ENCODE measurements at regions not wholly inside any gene's neighbourhood (a gene's known extent, or its start where the extent isn't known, plus 50 kb on each side); places are given as distances from the start of the nearest gene placed in this dataset.

- no peak for ATAC-seq
- TF ChIP-seq TP53 (CRISPR knock-in tag; IDR thresholded peaks at IDR 0.05) (no peak), IRF2 (CRISPR knock-in tag; IDR thresholded peaks at IDR 0.05; ENCODE audit: borderline replicate concordance, low read depth) (no peak), ERG (CRISPR knock-in tag; IDR thresholded peaks at IDR 0.05) (no peak), SMAD3 (CRISPR knock-in tag; IDR thresholded peaks at IDR 0.05; ENCODE audit: borderline replicate concordance) (no peak), PRDM15 (CRISPR knock-in tag; IDR thresholded peaks at IDR 0.05) (no peak), RELA (CRISPR knock-in tag; IDR thresholded peaks at IDR 0.05; ENCODE audit: borderline replicate concordance) (no peak), TEAD1 (CRISPR knock-in tag; IDR thresholded peaks at IDR 0.05) (no peak), GRHL2 (CRISPR knock-in tag; IDR thresholded peaks at IDR 0.05; ENCODE audit: insufficient replicate concordance, severe bottlenecking) (no peak), FOXP4 (CRISPR knock-in tag; IDR thresholded peaks at IDR 0.05) (no peak), SP1 (CRISPR knock-in tag; conservative IDR thresholded peaks at IDR 0.05) (no peak), ZNF532 (CRISPR knock-in tag; IDR thresholded peaks at IDR 0.05; ENCODE audit: borderline replicate concordance) (no peak), MAX (CRISPR knock-in tag; IDR thresholded peaks at IDR 0.05) (no peak), AFF4 (CRISPR knock-in tag; IDR thresholded peaks at IDR 0.05; ENCODE audit: borderline replicate concordance) (no peak), E2F1 (CRISPR knock-in tag; IDR thresholded peaks at IDR 0.05) (no peak), FOXJ3 (CRISPR knock-in tag; IDR thresholded peaks at IDR 0.05; ENCODE audit: borderline replicate concordance) (no peak), ATF3 (CRISPR knock-in tag; conservative IDR thresholded peaks at IDR 0.05) (no peak), STAT6 (CRISPR knock-in tag; conservative IDR thresholded peaks at IDR 0.05; ENCODE audit: low read depth) (no peak)
Observed at GRCh38 chr21:27649762-27650161, 682.9 kb upstream of the ADAMTS5 start.

More at GRCh38 chr21:27649762-27650161, 682.9 kb upstream of the ADAMTS5 start:
- no peak for DNase-seq (ENCODE audit: low spot score)
- ChIA-PET CTCF (no interaction called here), POLR2A (no interaction called here)
- Mint-ChIP-seq H3K9me3 (peaks cover 29% of the 10 kb centered on the region), H3K27ac (no peak overlapping the region), H3K4me3 (no peak overlapping the region), H3K4me1 (no peaks in the 10 kb centered on the region; the same call in 1 of the 2 replicates), H3K36me3 (peaks cover 6% of the 10 kb centered on the region; the same call in 1 of the 2 replicates), H3K27me3 (ENCODE audit: low read depth) (no peaks in the 10 kb centered on the region)
